ENCODE measurements at regions not wholly inside any gene's neighbourhood (a gene's known extent, or its start where the extent isn't known, plus 50 kb on each side); places are given as distances from the start of the nearest gene placed in this dataset.

GRCh38 chr4:60266505-60266904 is 933.6 kb upstream of the ADGRL3 start:
- WGBS, 5 donors, result 21 to 50% (median 30%) methylated on average over 1 of the region's 1 CpG
- intact Hi-C loops (cut with DNase I; ENCODE audit: low total_unique reads), result no loop called here
- Histone ChIP-seq H3K9me3 (no peaks in the 10 kb centered on the region), H3K36me3 (no peaks in the 10 kb centered on the region), H3K4me3 (no peak overlapping the region), H3K27ac (no peak overlapping the region), H3K27me3 (no peaks in the 10 kb centered on the region), H3K4me1 (peaks cover 0 to 7% (median 0%) of the 10 kb centered on the region in 4 donors)
- TF ChIP-seq CTCF (IDR thresholded peaks at IDR 0.05) (no peak), EP300 (IDR thresholded peaks at IDR 0.05) (no peak), POLR2AphosphoS5 (IDR thresholded peaks at IDR 0.05) (no peak), POLR2A (IDR thresholded peaks at IDR 0.05) (no peak)
- DNase-seq, result no peak

DNA sequence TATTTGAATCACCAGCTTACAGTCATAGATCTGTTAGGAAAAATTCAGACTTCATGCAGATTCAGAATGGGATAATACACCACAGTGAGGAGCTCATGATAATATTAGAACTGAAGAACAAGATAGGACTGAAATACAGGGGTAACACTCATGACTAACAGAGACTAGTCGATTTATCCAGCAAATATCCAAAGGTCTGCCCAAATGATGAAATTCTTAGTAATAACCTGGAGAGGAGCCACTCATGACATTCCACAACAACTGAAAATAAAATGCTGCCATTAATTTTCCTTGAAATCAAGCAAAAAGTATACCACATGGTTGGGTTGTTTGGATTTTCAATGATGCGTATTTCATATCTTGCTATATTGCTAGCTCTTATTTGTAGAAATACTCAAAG is 903.7 kb upstream of the ADGRL3 start:
- TF ChIP-seq POLR2AphosphoS5 (IDR thresholded peaks at IDR 0.05), result no peak
- TF ChIP-seq POLR2A (IDR thresholded peaks at IDR 0.05), result no peak
- no peak for TF ChIP-seq EP300 (IDR thresholded peaks at IDR 0.05)
- no peak for TF ChIP-seq CTCF (IDR thresholded peaks at IDR 0.05)
- 29 to 76% (median 44%) methylated on average over 2 of the region's 2 CpGs for WGBS, 5 donors
- H3K4me3 ChIP-seq, result no peak overlapping the region
- H3K36me3 ChIP-seq, result no peaks in the 10 kb centered on the region
- intact Hi-C loops (cut with DNase I; ENCODE audit: low total_unique reads), result no loop called here
- no peak overlapping the region for H3K27ac ChIP-seq
- no peaks in the 10 kb centered on the region for H3K4me1 ChIP-seq
- H3K27me3 ChIP-seq, result no peaks in the 10 kb centered on the region
- no peak for DNase-seq
- H3K9me3 ChIP-seq, result no peaks in the 10 kb centered on the region

- TF ChIP-seq POLR2AphosphoS5 (IDR thresholded peaks at IDR 0.05) (no peak), POLR2A (IDR thresholded peaks at IDR 0.05) (no peak), EP300 (IDR thresholded peaks at IDR 0.05) (no peak), CTCF (IDR thresholded peaks at IDR 0.05) (no peak)
- no peak for DNase-seq
- WGBS, 5 donors, result 68 to 83% (median 73%) methylated on average over 2 of the region's 2 CpGs
- Histone ChIP-seq H3K4me1 (no peaks in the 10 kb centered on the region), H3K36me3 (no peaks in the 10 kb centered on the region), H3K4me3 (no peak overlapping the region), H3K9me3 (no peaks in the 10 kb centered on the region), H3K27ac (no peak overlapping the region), H3K27me3 (no peaks in the 10 kb centered on the region)
- intact Hi-C loops (cut with DNase I; ENCODE audit: low total_unique reads), result no loop called here
These were observed 886.4 kb upstream of the ADGRL3 start for GRCh38 chr4:60313611-60314178.

GRCh38 chr4:60314416-60314815 is 885.7 kb upstream of the ADGRL3 start:
- Histone ChIP-seq H3K4me1 (no peaks in the 10 kb centered on the region), H3K27me3 (no peaks in the 10 kb centered on the region), H3K27ac (no peak overlapping the region), H3K36me3 (no peaks in the 10 kb centered on the region), H3K4me3 (no peak overlapping the region), H3K9me3 (no peaks in the 10 kb centered on the region)
- WGBS, 5 donors, result 64 to 75% (median 70%) methylated on average over 4 of the region's 4 CpGs
- no peak for DNase-seq
- TF ChIP-seq POLR2AphosphoS5 (IDR thresholded peaks at IDR 0.05) (no peak), CTCF (IDR thresholded peaks at IDR 0.05) (no peak), EP300 (IDR thresholded peaks at IDR 0.05) (no peak), POLR2A (IDR thresholded peaks at IDR 0.05) (no peak)
- intact Hi-C loops (cut with DNase I; ENCODE audit: low total_unique reads), result no loop called here
